HG03565 (cell line): ENCODE measurements at regions not wholly inside any gene's neighbourhood (a gene's known extent, or its start where the extent isn't known, plus 50 kb on each side); places are given as distances from the start of the nearest gene placed in this dataset.

ENCODE experiments used
- ATAC-seq: cut with Tn5 transposase; IDR thresholded peaks from one replicate; pipeline ENCODE4 v1.9.1; 2021; ENCODE audit warnings: mild to moderate bottlenecking, moderate library complexity; ENCODE audit not compliant: unreplicated experiment

DNA sequence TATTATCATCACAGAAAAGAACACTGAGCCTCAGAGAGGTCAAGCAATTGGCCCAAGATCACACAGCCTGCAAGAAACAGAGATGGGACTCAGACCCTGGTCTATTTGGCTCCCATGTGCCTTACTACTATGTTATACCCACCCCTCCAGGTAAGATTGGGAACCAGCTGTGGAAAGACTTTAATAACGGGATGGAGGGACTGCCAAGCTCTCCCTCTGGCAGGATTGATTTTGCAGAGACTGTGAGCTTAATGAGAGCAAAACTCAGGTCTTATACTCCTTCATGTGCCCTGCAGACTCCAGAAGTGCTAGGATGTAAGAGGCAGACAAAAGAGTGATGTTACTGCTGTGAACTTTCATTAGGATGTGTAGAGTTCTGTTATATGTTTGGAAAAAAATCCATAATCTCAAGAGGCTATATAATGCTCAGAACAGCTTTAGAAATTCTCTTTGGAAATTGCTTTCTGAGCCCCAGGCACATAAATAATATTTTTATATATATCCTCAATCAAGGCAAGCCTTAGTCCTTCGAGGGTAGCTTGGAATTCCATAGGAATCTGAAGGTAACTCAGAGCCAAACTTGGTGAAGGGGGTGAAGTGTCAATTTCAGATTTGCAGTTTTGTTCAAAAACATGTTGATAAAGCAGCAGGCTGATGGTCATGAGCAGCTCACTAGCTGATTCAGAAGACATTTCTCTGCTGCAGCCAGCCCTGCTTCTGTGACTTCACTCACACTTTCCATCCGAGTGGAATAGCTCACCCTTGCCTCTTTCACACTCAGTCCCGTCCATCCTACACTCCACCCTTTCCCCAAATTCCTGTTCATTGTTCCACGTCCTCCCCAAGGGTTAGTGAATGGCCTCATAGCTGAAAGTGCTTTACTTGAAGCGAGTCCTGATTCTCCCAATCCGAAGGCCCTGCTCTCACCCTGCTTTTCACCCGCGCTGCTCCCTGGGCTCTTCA is 188.8 kb downstream of the SNX19 start:
- ATAC-seq, result no peak

DNA sequence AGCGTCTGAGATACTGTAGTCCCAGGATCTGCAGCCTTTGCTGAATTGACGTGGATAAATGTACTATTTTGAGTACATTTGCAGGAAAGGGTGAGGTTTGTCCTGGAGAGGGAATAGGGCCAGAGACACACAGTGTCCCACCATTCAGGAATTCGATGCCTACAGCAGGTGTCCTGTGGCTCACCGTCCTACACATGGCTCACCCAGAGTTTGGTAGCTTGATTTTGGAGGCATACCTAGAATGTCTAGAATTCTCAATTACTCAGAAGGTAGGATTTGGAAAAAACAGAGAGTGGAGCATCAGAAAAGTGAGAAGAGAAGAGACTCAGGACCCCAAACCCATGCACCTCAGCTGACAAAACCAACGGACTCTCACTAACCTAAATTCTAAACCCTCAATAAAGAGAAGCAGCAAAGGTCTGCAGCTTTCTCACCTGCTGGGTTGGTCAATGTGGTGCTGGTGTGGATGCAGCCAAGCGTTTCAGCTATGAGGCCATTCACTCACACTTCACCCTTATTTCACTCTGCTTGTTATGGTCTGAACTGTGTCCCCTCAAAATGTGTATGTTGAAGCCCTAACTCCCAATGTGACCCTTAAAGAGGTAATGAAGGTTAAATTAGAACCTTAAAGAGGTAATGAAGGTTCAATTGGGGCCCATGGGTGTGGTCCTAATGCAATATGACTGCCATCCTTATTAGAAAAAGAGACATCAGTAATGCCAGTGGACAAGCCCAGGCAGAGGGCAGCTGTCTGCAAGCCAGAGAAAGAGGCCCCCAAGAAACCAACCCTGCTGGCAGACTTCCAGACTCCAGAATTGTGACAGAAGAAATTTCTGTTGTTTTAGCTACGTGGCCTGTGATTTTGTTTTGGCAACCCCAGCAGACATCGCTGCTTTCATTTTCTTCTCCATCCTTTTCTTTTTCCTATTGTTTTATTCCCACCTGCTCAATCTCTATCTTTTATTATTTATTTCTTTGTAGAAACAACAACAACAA is 187.8 kb downstream of the SNX19 start:
- ATAC-seq, result no peak

DNA sequence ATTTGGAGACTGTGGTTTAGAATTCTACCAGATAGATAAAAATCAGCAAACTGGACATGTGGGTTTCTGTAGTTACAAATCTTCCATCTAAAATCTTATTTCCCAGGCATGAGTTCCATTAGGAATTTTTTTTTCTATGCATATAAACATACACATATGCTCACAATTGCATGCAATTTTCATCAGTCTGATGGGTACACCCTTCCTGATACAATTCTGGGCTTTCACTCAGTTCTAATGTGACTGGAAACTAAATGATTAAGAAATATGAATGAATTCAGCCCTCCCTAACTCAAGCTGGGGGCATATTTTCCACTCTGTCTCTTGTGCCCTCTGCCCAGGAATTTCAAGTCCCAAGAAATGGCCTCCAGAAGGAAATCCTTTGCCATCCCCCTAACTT is 187.1 kb downstream of the SNX19 start:
- ATAC-seq, result no peak

DNA sequence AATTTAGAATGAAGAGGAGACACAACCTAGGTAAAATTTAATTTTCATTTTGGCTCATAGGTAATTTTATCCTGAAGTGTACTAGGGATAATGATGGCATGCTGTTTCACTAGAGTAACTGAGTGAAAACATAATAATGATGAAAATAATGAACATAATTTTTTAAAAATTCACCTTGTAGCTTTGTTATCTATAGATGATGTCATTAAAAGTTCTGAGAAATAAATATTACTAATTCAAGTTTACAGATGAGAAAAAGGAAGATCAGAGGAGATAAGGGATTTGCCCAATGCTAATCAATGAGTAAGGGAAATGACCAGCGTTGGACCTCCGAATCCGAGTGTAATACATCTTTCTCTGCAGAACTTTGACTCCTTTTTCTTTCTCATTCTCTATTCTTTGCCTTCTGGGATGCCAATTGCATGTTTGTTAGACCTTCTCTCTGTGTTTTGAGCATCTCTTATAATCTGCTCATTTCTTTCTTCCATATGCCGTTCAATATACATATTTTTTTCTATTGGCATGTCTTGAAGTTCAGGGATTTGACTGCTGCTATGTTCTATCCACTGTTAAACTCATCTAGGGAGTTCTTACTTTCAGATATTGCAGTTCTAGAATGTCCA is 186.5 kb downstream of the SNX19 start:
- ATAC-seq, result no peak

DNA sequence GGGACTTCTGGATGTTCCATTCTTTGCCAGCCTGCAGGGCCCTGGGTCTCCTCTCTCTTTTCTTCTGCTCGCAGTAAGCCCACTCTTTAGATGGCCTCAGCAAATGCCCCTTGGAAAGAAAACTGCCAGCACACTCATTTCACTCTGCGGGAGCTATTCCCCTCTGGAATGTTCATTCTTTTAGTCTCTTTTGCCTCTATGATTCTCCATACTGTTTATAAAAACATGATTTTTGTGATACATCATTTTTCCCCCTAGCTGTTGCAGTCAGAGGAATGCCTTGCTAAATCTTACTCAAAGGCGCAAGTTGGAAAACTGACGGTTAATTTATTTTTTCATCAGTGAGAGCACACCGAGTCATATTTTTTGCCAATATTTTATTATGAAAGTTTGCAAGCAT is 184.9 kb downstream of the SNX19 start:
- ATAC-seq, result no peak

DNA sequence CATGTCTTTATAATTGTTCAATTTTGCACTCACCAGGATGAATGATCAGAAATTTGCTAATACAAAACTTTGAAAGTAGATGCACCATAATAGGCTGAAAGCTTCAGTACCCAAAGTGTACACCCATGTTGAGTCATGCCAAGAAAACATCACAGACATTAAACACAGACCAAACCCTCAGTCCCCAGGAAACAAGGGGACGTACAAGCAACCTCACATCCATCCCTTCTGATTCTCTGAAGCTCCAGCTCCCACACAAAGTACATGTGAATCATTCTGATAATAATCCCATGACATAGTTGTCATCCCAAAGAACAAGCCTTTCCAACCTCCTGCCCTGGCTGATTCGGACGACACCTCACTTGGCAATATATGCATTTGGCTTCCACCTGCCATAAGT is 183.8 kb downstream of the SNX19 start:
- ATAC-seq, result no peak

DNA sequence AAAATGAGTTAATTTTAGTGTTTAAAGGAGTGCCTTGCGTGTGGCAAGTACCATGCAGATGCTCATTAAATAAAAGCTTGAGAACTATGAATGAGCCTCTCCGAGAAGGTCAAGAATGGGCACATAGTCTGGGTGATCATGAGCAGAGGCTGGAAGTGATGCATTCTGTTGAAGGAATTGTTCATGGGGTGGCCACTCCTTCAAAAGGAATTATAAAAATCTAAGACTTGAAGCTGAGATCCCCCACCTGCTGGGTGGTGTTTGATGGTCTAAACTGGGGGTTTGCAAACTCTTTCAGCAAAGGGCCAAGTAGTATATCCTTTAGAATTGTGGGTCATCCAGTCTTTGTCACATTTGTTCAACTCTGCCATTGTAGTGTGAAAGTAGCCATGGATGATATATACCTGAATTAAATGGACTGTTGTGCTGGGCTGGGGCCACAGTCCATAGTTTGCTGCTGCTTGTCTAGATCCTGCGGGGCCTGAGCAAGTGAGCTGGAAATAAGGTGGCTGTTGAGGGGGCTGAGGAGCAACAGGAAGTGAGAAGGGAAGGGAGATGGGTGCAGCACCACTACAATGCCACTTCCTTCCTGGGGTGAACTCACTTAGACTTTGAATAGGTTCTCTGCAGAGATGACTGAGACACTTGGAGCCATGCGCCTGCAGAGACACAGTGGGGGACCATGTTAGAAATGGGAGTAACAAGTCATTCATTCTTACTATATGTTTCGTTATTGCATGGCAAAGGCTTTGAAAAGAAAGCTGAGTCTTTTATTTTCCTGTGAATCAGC is 179.0 kb downstream of the SNX19 start:
- ATAC-seq, result no peak

DNA sequence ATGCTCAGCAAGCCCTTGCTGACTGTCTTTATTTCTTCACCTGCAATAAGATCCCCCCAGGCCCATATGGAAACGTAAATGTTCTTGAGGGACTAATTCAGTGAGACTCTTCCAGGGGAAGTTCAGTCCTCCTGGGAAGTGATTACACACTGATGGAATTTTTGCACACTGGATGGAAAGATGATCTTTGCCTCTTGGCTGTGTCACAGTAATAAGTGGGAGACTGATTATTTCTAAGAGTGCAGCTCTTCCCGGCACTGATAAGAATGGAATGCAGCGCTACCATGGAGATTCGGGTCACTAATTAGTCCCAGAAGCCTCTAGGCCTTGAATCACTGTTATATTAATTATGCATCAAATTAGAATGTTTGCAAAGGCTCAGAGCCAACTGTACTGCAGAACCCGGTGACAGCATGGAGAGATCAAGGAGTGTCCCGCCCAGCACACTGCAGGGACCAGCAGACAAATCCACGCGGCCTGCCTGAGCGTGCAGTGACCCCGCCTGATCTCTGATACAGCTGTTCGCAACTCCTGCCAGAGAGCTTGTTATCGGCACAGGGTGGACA is 178.3 kb downstream of the SNX19 start:
- no peak for ATAC-seq

DNA sequence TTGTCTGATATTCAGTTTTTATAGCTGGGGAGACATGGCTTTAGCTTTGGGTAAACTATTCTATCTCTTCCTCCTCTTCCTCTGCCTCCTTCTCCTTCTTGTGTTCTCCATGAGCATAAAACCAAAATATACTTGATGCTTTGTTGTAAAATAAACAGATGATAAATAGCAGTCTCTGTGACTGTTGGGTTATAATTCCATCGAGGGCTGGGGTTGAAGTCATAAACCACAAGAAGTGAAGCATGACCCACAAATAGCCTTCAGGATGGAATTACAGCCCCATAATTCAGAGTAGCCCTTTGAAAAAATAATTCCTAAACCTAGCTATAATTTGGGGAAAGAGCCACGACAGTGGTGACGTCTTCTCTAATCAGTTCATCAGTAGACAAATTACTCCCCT is 177.7 kb downstream of the SNX19 start:
- no peak for ATAC-seq

DNA sequence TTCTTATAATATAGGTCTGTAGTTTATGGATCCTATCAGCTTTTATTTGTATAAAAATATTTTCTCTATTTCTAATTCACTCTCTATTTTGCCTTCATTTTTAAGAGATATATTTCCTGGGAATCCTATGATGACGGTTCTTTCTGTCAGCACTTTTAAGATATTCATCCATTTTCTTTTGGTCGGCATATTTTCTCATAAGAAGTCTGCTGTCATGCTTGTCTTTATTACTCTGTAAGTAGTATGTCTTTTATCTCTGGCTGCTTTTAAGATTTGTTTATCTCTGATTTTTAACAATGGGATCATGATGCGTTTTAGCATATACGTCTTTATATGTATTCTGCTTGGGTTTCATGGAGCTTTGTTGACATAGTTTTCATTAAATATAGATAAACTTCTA is 175.5 kb downstream of the SNX19 start:
- no peak for ATAC-seq

DNA sequence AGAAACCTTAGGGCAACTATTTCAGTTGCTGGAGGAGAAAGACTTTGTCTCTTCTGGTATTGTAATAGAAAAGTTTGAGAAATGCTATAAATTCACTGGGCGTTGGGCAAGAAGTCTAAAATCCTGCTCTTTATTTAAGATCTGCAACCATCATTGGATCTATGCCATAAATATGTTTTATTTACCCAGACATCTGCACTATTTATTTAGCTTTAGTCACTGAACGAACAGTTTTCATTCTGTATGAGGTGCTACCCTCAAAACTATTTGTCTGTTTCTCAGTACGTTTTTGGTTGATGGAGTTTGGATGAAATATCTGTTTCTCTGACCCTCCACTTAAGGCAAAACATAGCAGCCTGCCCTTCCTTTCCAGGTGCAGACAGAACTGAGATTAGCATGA is 171.5 kb downstream of the SNX19 start:
- no peak for ATAC-seq

DNA sequence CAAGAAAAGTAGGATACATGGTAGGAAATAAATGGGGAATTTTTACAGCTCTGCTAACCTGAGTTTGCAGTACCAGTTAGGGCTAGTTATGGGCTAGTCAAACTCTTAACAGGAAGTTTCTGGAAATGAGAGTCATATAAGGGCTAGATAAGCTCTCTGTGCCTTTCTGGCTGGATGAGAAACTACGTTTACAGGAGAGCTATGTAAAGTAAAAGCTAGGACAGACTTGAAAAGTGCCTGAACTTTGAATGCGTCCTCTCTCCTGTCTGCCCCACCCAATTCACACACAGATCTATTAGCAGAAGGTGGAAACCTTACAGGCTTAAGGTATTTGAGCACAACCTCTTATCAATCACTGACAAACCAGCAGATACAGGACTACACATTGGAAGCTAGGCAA is 167.1 kb downstream of the SNX19 start:
- ATAC-seq, result no peak

DNA sequence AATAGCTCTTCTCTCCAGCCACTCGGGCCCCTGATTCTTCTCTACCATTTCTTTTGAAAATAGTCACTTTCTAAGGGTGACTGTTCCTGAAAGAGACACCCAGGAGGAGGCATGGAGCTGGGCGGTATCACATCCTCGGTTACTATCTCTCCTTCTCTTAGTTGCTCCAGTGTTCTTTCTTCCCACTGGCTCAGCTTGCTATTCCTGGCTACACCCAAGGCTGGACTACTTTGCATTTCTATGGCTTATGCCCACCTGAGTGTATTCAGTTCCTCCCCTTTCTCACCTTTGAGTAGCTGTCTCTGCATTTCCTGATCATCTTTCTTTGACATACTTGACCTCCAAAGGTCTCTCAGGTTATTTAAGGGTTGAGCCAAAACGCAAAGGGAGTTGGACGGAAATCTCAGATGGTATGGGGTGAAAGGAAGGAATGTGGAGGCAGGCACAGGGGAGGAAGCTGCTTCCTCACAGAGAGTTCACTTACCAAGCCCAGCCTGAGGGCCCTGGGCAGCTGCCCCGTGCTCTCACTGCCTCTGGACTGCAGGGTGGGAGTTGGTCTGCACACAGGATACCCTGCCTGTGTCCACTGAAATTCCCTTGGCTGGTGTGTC is 155.7 kb downstream of the SNX19 start:
- ATAC-seq, result no peak

DNA sequence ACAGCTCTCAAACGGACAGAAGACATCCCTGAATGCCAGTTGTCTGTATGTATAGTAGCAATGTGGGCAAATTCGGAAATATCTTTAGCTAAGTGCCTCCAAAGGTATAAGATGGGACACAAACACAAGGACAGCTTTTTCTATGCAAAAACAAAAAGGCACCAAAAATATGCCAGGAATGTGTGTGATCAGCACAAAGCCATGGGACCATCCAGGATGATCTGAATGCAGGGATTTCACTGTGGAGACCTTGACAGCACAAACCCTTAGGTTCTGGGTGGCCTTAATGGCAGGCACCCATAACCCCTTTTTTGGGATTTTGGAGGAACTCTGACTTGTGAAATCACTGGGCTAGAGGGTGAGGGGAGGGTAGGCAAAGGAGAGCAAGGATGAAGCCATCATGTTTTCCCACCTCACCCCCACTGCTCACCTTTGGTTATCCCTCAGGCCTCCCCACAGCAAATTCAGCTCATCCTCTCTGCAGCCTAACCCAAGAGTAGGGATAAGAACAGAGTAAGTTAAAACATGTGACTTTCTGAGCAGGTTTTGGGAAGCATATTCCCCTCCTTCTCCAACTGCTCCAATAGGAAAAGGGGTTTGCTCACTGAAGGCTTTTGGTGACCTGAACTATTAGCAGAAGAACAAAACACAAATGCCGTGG is 154.6 kb downstream of the SNX19 start:
- no peak for ATAC-seq

DNA sequence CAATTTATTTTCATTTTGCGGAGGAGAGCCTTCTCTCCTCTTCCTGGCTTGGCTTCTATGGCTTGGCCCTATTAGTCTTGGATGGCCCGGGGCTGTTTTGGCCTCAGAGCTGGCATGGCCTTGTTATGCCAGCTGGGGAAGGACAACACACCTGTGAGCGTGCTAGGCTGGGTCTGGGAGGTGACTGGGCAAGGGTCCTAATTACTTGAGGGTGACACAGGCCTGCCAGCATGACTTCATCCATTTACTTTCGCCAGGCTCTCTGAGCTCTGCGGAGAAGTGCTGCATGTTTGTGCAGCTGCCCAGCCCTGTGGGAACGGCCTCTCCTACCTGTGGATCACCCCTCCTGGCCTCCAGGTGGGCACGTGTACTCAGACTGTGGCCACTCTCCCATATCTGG is 153.6 kb downstream of the SNX19 start:
- ATAC-seq, result no peak

DNA sequence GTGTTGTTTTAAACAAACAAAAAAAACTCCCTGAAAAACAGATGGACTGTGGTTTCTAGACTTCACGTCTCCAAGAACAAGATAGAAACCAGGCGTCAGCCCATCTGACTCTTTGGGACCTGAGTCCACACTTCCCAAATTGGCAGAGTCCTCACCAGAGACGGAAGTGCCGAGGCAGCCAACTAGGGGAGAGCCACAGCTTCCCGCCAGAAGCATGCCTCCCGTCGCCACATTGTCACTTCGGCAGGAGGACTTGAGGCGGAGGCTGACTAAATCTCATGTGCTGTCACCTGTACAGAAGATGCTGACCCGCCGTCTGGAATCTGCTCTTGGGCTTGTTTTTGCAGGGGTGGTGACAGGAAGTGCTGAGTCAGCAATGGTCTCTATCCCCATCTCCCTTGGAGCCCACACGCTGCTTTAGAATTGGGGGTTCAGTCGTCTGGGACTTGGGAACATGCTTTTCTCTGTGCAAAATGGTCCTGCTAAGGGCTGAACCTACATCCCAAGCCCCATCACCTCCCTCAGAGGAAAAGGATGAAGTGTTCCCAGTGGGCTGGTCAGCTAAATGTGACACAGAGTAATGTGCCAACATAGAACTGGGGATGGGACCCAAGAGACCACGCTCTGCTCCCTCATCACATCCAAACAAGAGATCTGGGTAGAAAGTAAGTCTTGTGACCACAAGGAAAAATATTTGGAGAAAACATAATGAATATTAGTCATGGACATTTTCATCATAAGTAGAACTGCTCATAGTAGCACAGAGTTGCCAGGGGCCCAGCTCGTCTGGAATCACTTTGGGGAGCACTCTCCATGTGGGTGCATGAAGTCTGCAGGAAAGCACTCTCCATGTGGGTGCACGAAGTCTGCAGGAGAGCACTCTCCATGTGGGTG is 152.9 kb downstream of the SNX19 start:
- no peak for ATAC-seq

DNA sequence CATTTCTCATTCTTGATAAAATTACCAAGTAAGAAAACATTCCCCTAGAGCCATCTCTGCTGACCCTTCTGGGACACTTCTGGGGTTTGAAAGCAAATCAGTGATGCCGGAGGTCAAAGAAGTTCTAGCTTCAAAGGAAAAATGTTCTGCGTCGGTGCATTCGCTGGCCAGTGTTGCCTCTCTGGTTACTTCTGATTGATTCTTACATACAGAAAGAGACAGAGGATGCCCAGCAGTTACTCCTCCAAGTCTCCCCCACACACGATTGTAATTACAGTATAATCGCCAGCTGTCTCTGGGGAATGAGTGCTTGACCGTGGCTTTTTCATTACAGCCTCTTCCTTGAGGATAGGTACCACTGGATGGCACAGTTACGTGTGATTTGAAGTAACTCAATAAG is 150.9 kb downstream of the SNX19 start:
- ATAC-seq, result no peak
